ENCODE measurements at regions not wholly inside any gene's neighbourhood (a gene's known extent, or its start where the extent isn't known, plus 50 kb on each side); places are given as distances from the start of the nearest gene placed in this dataset.
A peak's percentile ranks its signal among the peaks of the same experiment; 100 is the strongest.

GRCh38 chr20:40967700-40968099, 60.9 kb upstream of the TOP1 start:
- 79% methylated on average over 4 of the region's 4 CpGs for WGBS
- TF ChIP-seq RAD21 (IDR thresholded peaks at IDR 0.05) = no peak
- TF ChIP-seq FOXA1 (IDR thresholded peaks at IDR 0.05) = no peak
- no peak for TF ChIP-seq NR2F2 (IDR thresholded peaks at IDR 0.05)
- TF ChIP-seq YY1 (IDR thresholded peaks at IDR 0.05) = no peak
- no peak for TF ChIP-seq ZBTB33 (IDR thresholded peaks at IDR 0.05)
- no peak for TF ChIP-seq EGR1 (IDR thresholded peaks at IDR 0.05; ENCODE audit: low read depth in 2 of 2)
- TF ChIP-seq ATF3 (IDR thresholded peaks at IDR 0.05) = no peak
- TF ChIP-seq MAX (IDR thresholded peaks at IDR 0.05) = no peak
- TF ChIP-seq REST (IDR thresholded peaks at IDR 0.05) = no peak
- TF ChIP-seq CTCF (IDR thresholded peaks at IDR 0.05; ENCODE audit: low read depth, low read length, missing input control) = no peak
- no peak for TF ChIP-seq RXRA (IDR thresholded peaks at IDR 0.05)
- TF ChIP-seq HNF4G (IDR thresholded peaks at IDR 0.05) = no peak
- no peak for TF ChIP-seq TAF1 (conservative IDR thresholded peaks at IDR 0.05)
- no peak for TF ChIP-seq GABPA (IDR thresholded peaks at IDR 0.05 in 1 of 2, conservative IDR thresholded peaks at IDR 0.05 in 1 of 2)
- no peak for TF ChIP-seq JUND (IDR thresholded peaks at IDR 0.05)
- no peak for TF ChIP-seq FOXA2 (IDR thresholded peaks at IDR 0.05)
- no peak overlapping the region for H3K9ac ChIP-seq (ENCODE audit: low read depth in 1 of 2, low read length in 2 of 2)

More at GRCh38 chr20:40967700-40968099, 60.9 kb upstream of the TOP1 start:
- no peaks in the 10 kb centered on the region for H3K9me3 ChIP-seq (ENCODE audit: control insufficient read depth in 4 of 4, low read length in 3 of 4)
- H3K36me3 ChIP-seq (ENCODE audit: control insufficient read depth in 4 of 4, insufficient read depth in 3 of 4, low read depth in 1 of 4, low read length in 3 of 4) = no peaks in the 10 kb centered on the region
- no peak overlapping the region for H3K27ac ChIP-seq (ENCODE audit: low read depth in 1 of 2, low read length in 2 of 2)
- peak; percentile 9 for DNase-seq (ENCODE audit: low spot score)
- no peak overlapping the region for H3K4me3 ChIP-seq (ENCODE audit: low read depth in 1 of 3, low read length in 3 of 3)
- no peaks in the 10 kb centered on the region for H3K27me3 ChIP-seq (ENCODE audit: control insufficient read depth in 4 of 4, insufficient read depth in 4 of 4, low read length in 3 of 4)
- H3K4me1 ChIP-seq (ENCODE audit: control insufficient read depth in 4 of 4, insufficient read depth in 4 of 4, low read length in 3 of 4) = peaks cover 0 to 10% (median 3%) of the 10 kb centered on the region in 4 donors
